H1 (cell line): ENCODE measurements at regions not wholly inside any gene's neighbourhood (a gene's known extent, or its start where the extent isn't known, plus 50 kb on each side); places are given as distances from the start of the nearest gene placed in this dataset.
A peak's percentile ranks its signal among the peaks of the same experiment; 100 is the strongest.

Experiments
- CTCF ChIA-PET: fragments of 300-600 bp; sonication (Branson Sonifier 250); formaldehyde crosslinking; loops from one replicate; lab custom pipeline; 2021; ENCODE audit not compliant: partially characterized antibody; lab: Charles Lee
- POLR2A ChIA-PET: fragments of 300-600 bp; sonication (Branson Sonifier 250); formaldehyde crosslinking; loops from one replicate; lab custom pipeline; 2021; ENCODE audit warnings: inconsistent platforms; ENCODE audit not compliant: partially characterized antibody; lab: Charles Lee
- DNase-seq, 2 experiments: peaks; one replicate each; pipeline versions ENCODE4 v3.0.0 to v3.0.0-alpha.2; 2010 to 2022; ENCODE audit warnings: low spot score in 2 of 2, low read depth in 1 of 2, mixed read lengths in 1 of 2
- FAIRE-seq: peaks from 2 replicates; lab custom pipeline; 2011; peaks lifted over from hg19 to GRCh38; lab: Jason Lieb, UNC
- H2AFZ ChIP-seq: 2 replicates; pipeline ENCODE4 v1.8.1; 2012; ENCODE audit warnings: low read length, inconsistent platforms
- H2AK5ac ChIP-seq: 2 replicates; pipeline ENCODE4 v1.6.1; 2013; ENCODE audit warnings: low read depth, low read length
- H2BK120ac ChIP-seq: replicated peaks from 2 replicates; pipeline ENCODE3; 2013; ENCODE audit warnings: low read depth, low read length, inconsistent platforms
- H2BK12ac ChIP-seq: 2 replicates; pipeline ENCODE4 v1.6.1; 2013; ENCODE audit warnings: low read depth, low read length
- H2BK15ac ChIP-seq: 2 replicates; pipeline ENCODE4 v1.6.1; 2013; ENCODE audit warnings: low read length
- H2BK20ac ChIP-seq: 2 replicates; pipeline ENCODE4 v1.6.1; 2013; ENCODE audit warnings: low read length
- H2BK5ac ChIP-seq: 2 replicates; pipeline ENCODE4 v1.6.1; 2013; ENCODE audit warnings: low read depth, low read length
- H3K14ac ChIP-seq: 2 replicates; pipeline ENCODE4 v1.6.1; 2013; ENCODE audit warnings: inconsistent platforms; ENCODE audit not compliant: insufficient read length
- H3K18ac ChIP-seq: 2 replicates; pipeline ENCODE4 v1.6.1; 2013; ENCODE audit warnings: low read length; ENCODE audit errors: extremely low read depth
- H3K23ac ChIP-seq: 2 replicates; pipeline ENCODE4 v1.6.1; 2013; ENCODE audit warnings: inconsistent platforms; ENCODE audit not compliant: insufficient read length
- H3K23me2 ChIP-seq: 2 replicates; pipeline ENCODE4 v1.6.1; 2013; ENCODE audit warnings: low read depth, low read length
- H3K27ac ChIP-seq: 2 replicates; pipeline ENCODE4 v1.6.1; 2011; ENCODE audit warnings: low read depth, low read length, inconsistent platforms
- H3K27me3 ChIP-seq, 4 experiments: replicated peaks in 1 of 4; 1 replicate in 1 of 4; 2 replicates in 3 of 4; pipeline versions ENCODE4 v1.6.1 to v1.8.1; 2011 to 2013; ENCODE audit warnings: low read length in 3 of 4, mild to moderate bottlenecking in 3 of 4, inconsistent platforms in 2 of 4, mixed read lengths in 2 of 4, moderate library complexity in 1 of 4; ENCODE audit not compliant: control insufficient read depth in 3 of 4, insufficient read depth in 3 of 4; ENCODE audit errors: extremely low read depth in 1 of 4
- H3K36me3 ChIP-seq, 4 experiments: 2 replicates each; pipeline versions ENCODE4 v1.6.1 to v1.8.1; 2011 to 2013; ENCODE audit warnings: mild to moderate bottlenecking in 4 of 4, low read length in 3 of 4, moderate library complexity in 2 of 4, control low read depth in 1 of 4, inconsistent platforms in 1 of 4; ENCODE audit not compliant: insufficient read depth in 4 of 4, control insufficient read depth in 2 of 4
- H3K4ac ChIP-seq: replicated peaks from 2 replicates; pipeline ENCODE3; 2013; ENCODE audit warnings: low read length, low read depth, mixed read lengths, inconsistent platforms; ENCODE audit not compliant: insufficient read length
- H3K4me1 ChIP-seq, 4 experiments: replicated peaks in 1 of 4; 1 replicate in 1 of 4; 2 replicates in 3 of 4; pipeline versions ENCODE4 v1.6.1 to v1.8.1; 2011 to 2013; ENCODE audit warnings: low read length in 3 of 4, inconsistent platforms in 2 of 4, mixed read lengths in 1 of 4; ENCODE audit not compliant: insufficient read depth in 4 of 4, control insufficient read depth in 3 of 4
- H3K4me2 ChIP-seq, 2 experiments: 2 replicates each; pipeline versions ENCODE4 v1.6.1 to v1.8.1; 2011 to 2013; ENCODE audit warnings: low read depth in 2 of 2, low read length in 2 of 2, control low read depth in 1 of 2, inconsistent platforms in 1 of 2, mild to moderate bottlenecking in 1 of 2; ENCODE audit not compliant: insufficient read depth in 1 of 2
- H3K4me3 ChIP-seq, 4 experiments: fragments of 200-600, 300-600 bp in 1 of 4; sonication (generic), shearing (Covaris generic), sonication (Bioruptor Twin) in 1 of 4; 2 replicates each; pipeline versions ENCODE4 v1.5.1 to v1.8.1; 2011 to 2016; ENCODE audit warnings: low read length in 4 of 4, low read depth in 3 of 4, control low read depth in 2 of 4, inconsistent platforms in 2 of 4, mild to moderate bottlenecking in 2 of 4, mixed read lengths in 1 of 4, moderate library complexity in 1 of 4; ENCODE audit not compliant: insufficient read depth in 2 of 4; ENCODE audit errors: extremely low read depth in 1 of 4
- H3K56ac ChIP-seq: replicated peaks from 2 replicates; pipeline ENCODE3; 2013; ENCODE audit warnings: low read depth, mild to moderate bottlenecking, mixed read lengths, low read length, inconsistent platforms; ENCODE audit not compliant: insufficient read length
- H3K79me1 ChIP-seq: 2 replicates; pipeline ENCODE4 v1.6.1; 2013; ENCODE audit warnings: low read depth, low read length, control low read depth
- H3K79me2 ChIP-seq, 2 experiments: 2 replicates each; pipeline versions ENCODE4 v1.6.1 to v1.8.1; 2012 to 2013; ENCODE audit warnings: low read length in 2 of 2, mild to moderate bottlenecking in 2 of 2, inconsistent platforms in 1 of 2; ENCODE audit not compliant: insufficient read depth in 2 of 2, control insufficient read depth in 1 of 2
- H3K9ac ChIP-seq, 4 experiments: replicated peaks in 1 of 4; 1 replicate in 1 of 4; 2 replicates in 3 of 4; pipeline versions ENCODE4 v1.6.1 to v1.8.1; 2011 to 2013; ENCODE audit warnings: low read depth in 3 of 4, low read length in 3 of 4, control low read depth in 2 of 4, mild to moderate bottlenecking in 2 of 4, moderate library complexity in 2 of 4, inconsistent platforms in 1 of 4; ENCODE audit errors: extremely low read depth in 1 of 4
- H3K9me3 ChIP-seq, 2 experiments: 2 replicates each; pipeline versions ENCODE4 v1.6.1 to v1.8.1; 2012 to 2013; ENCODE audit warnings: mild to moderate bottlenecking in 2 of 2, moderate library complexity in 2 of 2, control low read depth in 1 of 2, inconsistent platforms in 1 of 2, low read depth in 1 of 2, low read length in 1 of 2, mixed read lengths in 1 of 2; ENCODE audit not compliant: insufficient read depth in 2 of 2
- H4K20me1 ChIP-seq, 2 experiments: replicated peaks in 1 of 2; 2 replicates each; pipeline versions ENCODE3 to v1.8.1; 2011 to 2013; ENCODE audit warnings: inconsistent platforms in 2 of 2, low read length in 2 of 2, mild to moderate bottlenecking in 1 of 2; ENCODE audit not compliant: insufficient read depth in 2 of 2, control insufficient read depth in 1 of 2
- H4K5ac ChIP-seq: 2 replicates; pipeline ENCODE4 v1.6.1; 2013; ENCODE audit warnings: low read length, low read depth, mixed read lengths, inconsistent platforms; ENCODE audit not compliant: insufficient read length
- H4K8ac ChIP-seq: 2 replicates; pipeline ENCODE4 v1.8.0; 2013; ENCODE audit warnings: mild to moderate bottlenecking, moderate library complexity, low read length, inconsistent platforms; ENCODE audit not compliant: insufficient read depth; ENCODE audit errors: extremely low read depth
- H4K91ac ChIP-seq: replicated peaks from 2 replicates; pipeline ENCODE3; 2013; ENCODE audit warnings: low read length, mixed read lengths, inconsistent platforms; ENCODE audit not compliant: insufficient read length
- BACH1 ChIP-seq: IDR thresholded peaks from 2 replicates; pipeline ENCODE4 v1.6.1; 2012; ENCODE audit warnings: low read length, improper control_type of control experiment
- E2F6 ChIP-seq: IDR thresholded peaks from 2 replicates; pipeline ENCODE4 v1.6.1; 2012; ENCODE audit warnings: inconsistent platforms
- GABPA ChIP-seq: IDR thresholded peaks from 2 replicates; pipeline ENCODE4 v1.6.1; 2011; ENCODE audit warnings: mild to moderate bottlenecking, low read length, moderate library complexity, borderline replicate concordance; ENCODE audit not compliant: insufficient read depth
- JUND ChIP-seq: IDR thresholded peaks from 2 replicates; pipeline ENCODE4 v1.6.1; 2011; ENCODE audit warnings: mild to moderate bottlenecking, improper control_type of control experiment, low read length
- RAD21 ChIP-seq, 2 experiments: IDR thresholded peaks in 1 of 2; conservative IDR thresholded peaks in 1 of 2; 2 replicates each; pipeline ENCODE4 v1.6.1; 2011; ENCODE audit warnings: low read depth in 2 of 2, low read length in 2 of 2, improper control_type of control experiment in 1 of 2, inconsistent platforms in 1 of 2, mild to moderate bottlenecking in 1 of 2, moderate library complexity in 1 of 2
- TAF1 ChIP-seq: IDR thresholded peaks from 2 replicates; pipeline ENCODE4 v1.6.1; 2011; ENCODE audit warnings: mild to moderate bottlenecking, low read depth, low read length
- TAF7 ChIP-seq: optimal IDR thresholded peaks from 2 replicates; pipeline ENCODE3; 2011; ENCODE audit warnings: low read depth, mild to moderate bottlenecking, inconsistent platforms, low read length, moderate library complexity, borderline replicate concordance
- ZNF274 ChIP-seq: IDR thresholded peaks from 2 replicates; pipeline ENCODE4 v1.7.0; 2012; ENCODE audit warnings: low read length, borderline replicate concordance; ENCODE audit errors: extremely low read depth
- WGBS, 2 experiments: shearing (Covaris generic) in 1 of 2; methylation state at CpG; one replicate each; pipeline versions ENCODE4 v1.1.6 to v1.1.7; 2013 to 2015; ENCODE audit warnings: low lambda C conversion rate in 2 of 2, mixed read lengths in 2 of 2, inconsistent platforms in 1 of 2, low coverage in 1 of 2, missing lambda C conversion rate in 1 of 2; ENCODE audit not compliant: insufficient replicate concordance in 2 of 2, insufficient coverage in 1 of 2, insufficient read length in 1 of 2; ENCODE audit errors: extremely low coverage in 1 of 2, missing lambda C conversion rate in 1 of 2; 5-methylcytosine and 5-hydroxymethylcytosine counted together
- TF ChIP-seq, protein P1 (sequence below), 3 experiments: IDR thresholded peaks; 1 replicate in 2 of 3; 2 replicates in 1 of 3; pipeline versions ENCODE4 v1.5.1 to v1.6.1; 2011; ENCODE audit warnings: low read length in 3 of 3, mild to moderate bottlenecking in 3 of 3, inconsistent platforms in 2 of 3, low read depth in 1 of 3, moderate library complexity in 1 of 3; ENCODE audit not compliant: insufficient read depth in 1 of 3; ENCODE audit errors: control extremely low read depth in 1 of 3

DNA sequence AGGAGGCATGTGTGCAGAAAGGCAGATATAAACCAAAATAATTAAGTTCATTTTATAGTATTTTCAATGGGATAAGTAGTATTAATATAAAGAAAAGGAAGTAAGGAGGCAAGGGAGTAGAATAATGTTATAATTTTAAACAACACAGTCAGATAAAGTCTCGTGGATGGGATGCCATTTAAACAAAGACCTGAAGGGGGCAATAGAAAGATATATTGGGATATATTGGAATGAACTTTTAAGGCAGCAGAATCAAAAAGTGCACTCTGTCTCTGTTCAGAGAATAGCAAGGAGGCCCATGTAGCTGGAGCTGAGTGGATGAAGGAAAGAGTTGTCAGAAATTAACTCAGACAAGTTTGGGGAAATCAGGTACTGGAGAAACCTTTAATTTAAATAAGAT is 158.7 kb downstream of the CGGBP1 start:
- Histone ChIP-seq H3K23ac (no peak overlapping the region), H3K56ac (no peak overlapping the region), H2BK20ac (no peak overlapping the region), H3K9me3 (no peaks in the 10 kb centered on the region), H3K79me2 (no peaks in the 10 kb centered on the region), H3K23me2 (no peaks in the 10 kb centered on the region), H4K5ac (no peak overlapping the region), H3K18ac (no peak overlapping the region), H3K27me3 (no peaks in the 10 kb centered on the region), H4K8ac (no peak overlapping the region), H3K14ac (no peak overlapping the region), H4K91ac (no peak overlapping the region), H2AK5ac (no peak overlapping the region), H2BK15ac (no peak overlapping the region), H3K4me1 (no peaks in the 10 kb centered on the region), H2BK5ac (no peak overlapping the region), H3K79me1 (no peaks in the 10 kb centered on the region), H2AFZ (no peak overlapping the region), H3K27ac (no peak overlapping the region), H2BK120ac (no peak overlapping the region), H3K4ac (no peak overlapping the region), H3K4me2 (no peak overlapping the region), H3K4me3 (no peak overlapping the region), H4K20me1 (no peaks in the 10 kb centered on the region), H3K9ac (no peak overlapping the region), H2BK12ac (no peak overlapping the region), H3K36me3 (no peaks in the 10 kb centered on the region)
- FAIRE-seq, result no peak
- 71% methylated on average over 1 of the region's 1 CpG; no CpG with 5 or more reads in 1 of the 2 experiments for WGBS, 2 experiments
- TF ChIP-seq TAF7 (no peak), TAF1 (no peak), GABPA (no peak), BACH1 (no peak), E2F6 (no peak), ZNF274 (no peak), JUND (no peak), RAD21 (IDR thresholded peaks at IDR 0.05 in 1 of 2, conservative IDR thresholded peaks at IDR 0.05 in 1 of 2; ENCODE audit: low read depth in 2 of 2, low read length in 2 of 2) (peak; percentile 33)
- TF ChIP-seq, protein P1, sequence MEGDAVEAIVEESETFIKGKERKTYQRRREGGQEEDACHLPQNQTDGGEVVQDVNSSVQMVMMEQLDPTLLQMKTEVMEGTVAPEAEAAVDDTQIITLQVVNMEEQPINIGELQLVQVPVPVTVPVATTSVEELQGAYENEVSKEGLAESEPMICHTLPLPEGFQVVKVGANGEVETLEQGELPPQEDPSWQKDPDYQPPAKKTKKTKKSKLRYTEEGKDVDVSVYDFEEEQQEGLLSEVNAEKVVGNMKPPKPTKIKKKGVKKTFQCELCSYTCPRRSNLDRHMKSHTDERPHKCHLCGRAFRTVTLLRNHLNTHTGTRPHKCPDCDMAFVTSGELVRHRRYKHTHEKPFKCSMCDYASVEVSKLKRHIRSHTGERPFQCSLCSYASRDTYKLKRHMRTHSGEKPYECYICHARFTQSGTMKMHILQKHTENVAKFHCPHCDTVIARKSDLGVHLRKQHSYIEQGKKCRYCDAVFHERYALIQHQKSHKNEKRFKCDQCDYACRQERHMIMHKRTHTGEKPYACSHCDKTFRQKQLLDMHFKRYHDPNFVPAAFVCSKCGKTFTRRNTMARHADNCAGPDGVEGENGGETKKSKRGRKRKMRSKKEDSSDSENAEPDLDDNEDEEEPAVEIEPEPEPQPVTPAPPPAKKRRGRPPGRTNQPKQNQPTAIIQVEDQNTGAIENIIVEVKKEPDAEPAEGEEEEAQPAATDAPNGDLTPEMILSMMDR (IDR thresholded peaks at IDR 0.05; ENCODE audit: control extremely low read depth in 1 of 3, insufficient read depth in 1 of 3, low read depth in 1 of 3, low read length in 3 of 3), result peak in 1 of 3 experiments; percentile 14; a peak in 1 of 4 replicates
- DNase-seq, result no peak
- CTCF ChIA-PET, result interaction anchor here (1.0 kb wide), 1 partner anchor 107 kb away, joined by 4 read pairs; the partner anchor contains the start of gene HTR1F
- POLR2A ChIA-PET, result no interaction called here
